ENCODE measurements at regions not wholly inside any gene's neighbourhood (a gene's known extent, or its start where the extent isn't known, plus 50 kb on each side); places are given as distances from the start of the nearest gene placed in this dataset.
"Not testable (repeated sequence)": the region's sequence is repeated elsewhere in the genome, so short reads cannot be mapped to it uniquely, and the experiment has no call there.

DNA sequence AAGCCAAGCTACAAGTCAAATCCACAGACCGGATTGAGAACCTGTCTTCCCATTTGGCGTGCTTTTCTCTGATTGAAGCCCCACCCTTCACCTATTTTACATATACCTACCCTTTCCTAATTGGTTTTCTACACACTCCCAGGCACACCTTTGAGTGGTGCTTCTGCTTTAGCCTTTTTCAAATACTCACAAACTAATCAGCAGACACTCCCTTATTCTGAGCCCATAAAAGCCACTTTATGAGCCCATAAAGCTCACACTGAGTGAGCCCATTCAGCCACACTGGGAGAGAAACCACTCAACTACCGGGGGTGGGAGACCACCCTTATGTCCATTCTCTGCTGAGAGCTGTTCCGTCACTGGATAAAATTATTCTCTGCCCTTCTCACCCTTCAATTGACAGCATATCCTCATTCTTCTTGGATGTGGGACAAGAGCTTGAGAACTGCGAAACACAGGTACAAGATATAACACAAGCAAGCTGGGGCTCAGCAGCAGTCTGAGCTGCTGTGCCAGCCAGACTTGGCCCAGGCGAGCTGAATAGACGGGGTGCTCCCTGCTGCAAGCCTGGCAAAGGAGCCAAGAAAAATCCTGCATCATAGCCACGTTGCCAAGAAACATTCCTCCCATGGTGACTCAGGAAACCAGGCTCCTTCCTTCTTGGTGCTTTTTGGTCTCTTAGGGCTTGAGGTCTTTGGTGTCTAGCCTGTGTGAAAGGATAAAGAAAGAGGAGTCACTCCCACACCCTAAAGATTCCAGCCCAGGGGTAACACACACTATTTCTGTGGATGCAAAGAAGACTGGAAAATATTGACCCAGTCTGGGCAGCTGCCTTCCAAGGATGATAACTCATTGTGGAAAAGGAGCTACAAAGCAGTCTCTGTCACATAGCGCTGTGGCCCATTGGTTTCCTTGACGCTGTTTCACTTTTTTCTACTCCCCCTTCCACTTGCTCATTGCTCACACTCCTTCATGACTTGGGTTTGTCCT, 609.7 kb downstream of the MCTP2 start:
- no peak for DNase-seq (ENCODE audit: low read depth)

DNA sequence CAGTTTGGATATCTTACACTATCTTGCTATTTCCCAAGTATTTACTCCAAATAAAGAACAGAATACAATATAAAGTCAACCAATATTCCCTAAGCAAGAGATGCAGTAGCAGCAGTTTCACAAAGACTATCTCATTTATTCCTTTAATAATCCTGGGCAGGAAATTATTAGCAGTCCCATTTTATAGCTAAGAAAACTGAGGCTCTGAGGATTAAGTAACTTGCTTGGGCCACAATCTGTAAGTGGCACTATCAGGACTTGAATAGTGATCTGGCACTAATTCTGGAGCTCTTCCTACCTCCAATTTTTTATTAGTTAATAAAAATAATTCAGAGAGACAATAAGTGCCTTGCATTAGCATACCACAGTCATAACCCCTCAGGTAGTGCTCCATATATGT, 611.7 kb downstream of the MCTP2 start:
- no peak for DNase-seq (ENCODE audit: low read depth)

GRCh38 chr15:94844198-94844537, 612.8 kb downstream of the MCTP2 start:
- DNase-seq (ENCODE audit: low read depth): no peak

- no peak for DNase-seq (ENCODE audit: low read depth)
Measured at GRCh38 chr15:94844538-94845389, 613.4 kb downstream of the MCTP2 start.

GRCh38 chr15:94845390-94845716, 614.0 kb downstream of the MCTP2 start:
- DNase-seq (ENCODE audit: low read depth): no peak

- no peak for DNase-seq (ENCODE audit: low read depth)
Measured at GRCh38 chr15:94847325-94847724, 616.0 kb downstream of the MCTP2 start.

DNA sequence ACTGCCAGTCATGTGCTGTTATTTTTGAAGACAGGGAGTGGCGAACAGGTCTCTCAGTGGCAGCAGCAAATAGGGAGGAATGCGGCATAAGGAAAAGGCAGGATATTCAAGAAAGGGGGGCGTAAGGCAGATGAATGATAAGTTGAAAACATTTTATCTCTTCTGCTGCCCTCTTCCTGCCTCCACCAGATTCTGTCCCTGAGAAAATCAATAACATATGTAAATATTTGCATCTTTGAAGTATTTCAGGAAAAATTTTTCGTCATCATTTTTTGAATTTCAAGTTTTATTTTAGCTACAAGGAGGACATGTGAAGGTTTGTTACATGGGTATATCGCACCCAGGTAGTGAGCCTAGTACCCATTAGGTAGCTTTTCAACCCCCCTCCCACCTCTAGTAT, 616.7 kb downstream of the MCTP2 start:
- DNase-seq (ENCODE audit: low read depth): no peak

DNA sequence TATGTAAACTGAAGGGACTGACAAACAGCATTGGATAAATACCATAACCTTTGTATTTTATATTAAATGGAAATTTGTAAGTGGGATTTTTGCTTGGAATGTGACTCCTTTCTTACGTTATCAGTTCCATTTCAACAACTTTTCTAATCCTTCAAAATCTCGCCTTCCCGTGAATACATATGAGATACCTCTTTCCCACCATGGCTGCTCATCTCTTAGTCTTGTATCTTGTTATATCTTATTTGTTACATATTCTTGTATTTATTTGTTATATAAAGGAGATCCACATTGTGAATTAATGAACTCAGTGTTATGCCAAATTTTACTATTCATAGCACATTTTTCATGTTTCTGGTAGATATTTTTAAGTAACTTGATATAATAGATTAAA, 623.7 kb downstream of the MCTP2 start:
- no peak for DNase-seq (ENCODE audit: low read depth)

DNA sequence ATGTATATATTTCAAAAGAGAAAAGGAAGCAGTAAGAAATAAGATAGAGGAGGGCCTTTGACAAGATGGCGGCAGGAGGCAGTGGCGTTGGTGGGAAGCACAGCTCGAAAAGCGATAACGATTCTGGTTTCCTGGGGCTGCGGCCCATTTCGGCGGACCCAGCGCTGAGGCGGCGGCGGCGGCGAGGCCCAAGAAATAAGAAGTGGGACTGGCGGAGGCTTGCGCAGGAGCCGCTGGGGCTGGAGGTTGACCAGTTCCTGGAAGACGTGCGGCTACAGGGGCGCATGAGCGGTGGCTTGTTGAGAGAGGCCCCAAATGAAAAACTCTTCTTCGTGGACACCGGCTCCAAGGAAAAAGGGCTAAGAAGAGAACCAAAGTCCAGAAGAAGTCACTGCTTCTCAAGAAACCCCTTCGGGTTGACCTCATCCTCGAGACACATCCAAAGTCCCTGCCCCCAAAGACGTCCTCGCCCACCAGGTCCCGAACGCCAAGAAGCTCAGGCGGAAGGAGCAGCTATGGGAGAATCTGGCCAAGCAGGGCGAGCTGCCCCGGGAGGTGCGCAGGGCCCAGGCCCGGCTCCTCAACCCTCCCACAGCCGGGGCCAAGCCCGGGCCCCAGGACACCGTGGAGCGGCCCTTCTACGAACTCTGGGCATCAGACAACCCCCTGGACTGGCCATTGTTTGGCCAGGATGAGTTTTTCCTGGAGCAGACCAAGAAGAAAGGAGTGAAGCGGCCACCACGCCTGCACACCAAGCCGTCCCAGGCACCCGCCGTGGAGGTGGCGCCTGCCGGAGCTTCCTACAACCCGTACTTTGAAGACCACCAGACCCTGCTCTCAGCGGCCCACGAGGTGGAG, 624.3 kb downstream of the MCTP2 start:
- no peak for DNase-seq (ENCODE audit: low read depth)

- DNase-seq (ENCODE audit: low read depth): no peak
Measured at GRCh38 chr15:94856267-94856854, 625.0 kb downstream of the MCTP2 start.

GRCh38 chr15:94857466-94857865, 626.1 kb downstream of the MCTP2 start:
- no peak for DNase-seq (ENCODE audit: low read depth)

DNA sequence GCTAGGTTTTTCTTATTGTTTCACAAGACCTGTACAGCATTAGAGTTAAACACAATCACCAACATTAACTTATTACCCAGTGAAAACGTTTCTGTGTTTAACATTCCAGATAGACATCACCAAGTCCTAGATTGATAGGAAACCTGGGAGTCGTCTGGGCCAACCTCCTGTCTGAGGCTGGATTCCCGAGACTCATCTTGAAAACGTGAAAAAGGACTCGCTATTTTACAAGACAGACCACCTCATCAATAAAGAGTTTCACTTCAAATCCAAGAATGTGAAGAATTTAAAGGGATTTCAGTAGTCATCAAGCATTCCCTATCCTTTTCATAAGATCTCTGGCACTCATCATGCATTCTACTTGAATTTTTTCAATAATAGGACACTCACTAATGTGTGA, 626.6 kb downstream of the MCTP2 start:
- no peak for DNase-seq (ENCODE audit: low read depth)

GRCh38 chr15:94858449-94858848, 627.1 kb downstream of the MCTP2 start:
- no peak for DNase-seq (ENCODE audit: low read depth)

DNA sequence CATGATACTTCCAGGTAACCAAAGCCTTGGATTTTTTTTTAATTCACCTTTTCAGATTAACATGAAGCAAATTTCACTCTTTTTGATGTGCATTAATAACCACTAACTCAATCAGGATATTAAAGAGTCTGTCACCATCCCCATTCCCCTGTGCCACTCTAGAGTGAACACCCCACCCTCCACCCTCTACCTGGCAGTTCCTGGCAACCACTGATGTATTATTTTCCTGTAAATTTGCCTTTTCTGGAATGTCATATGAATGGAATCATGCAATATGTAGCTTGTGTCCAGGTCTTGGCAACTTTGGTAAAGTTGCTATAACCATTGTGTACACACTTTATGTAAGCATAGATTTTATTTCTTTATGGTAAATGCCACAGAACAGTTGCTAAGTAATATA, 627.6 kb downstream of the MCTP2 start:
- DNase-seq (ENCODE audit: low read depth): no peak

DNA sequence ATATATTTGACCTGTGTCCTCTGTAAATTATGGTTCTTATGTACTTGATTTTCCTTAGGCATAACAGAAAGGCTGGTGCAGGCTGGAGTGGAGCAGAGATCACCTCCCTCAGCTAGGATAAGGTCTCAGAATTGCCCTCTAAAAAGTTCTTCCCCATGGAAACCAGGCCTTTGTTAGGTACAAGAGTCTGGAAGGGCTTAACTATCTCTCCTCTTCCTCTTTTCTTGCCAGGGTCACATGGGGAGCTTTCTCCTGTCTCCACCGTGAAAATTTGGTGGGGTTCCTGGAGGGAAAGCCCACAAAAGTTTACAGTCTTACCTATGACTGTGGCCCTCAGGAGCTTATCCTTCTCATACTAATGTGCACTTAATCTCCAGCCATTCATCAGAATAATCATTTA, 633.2 kb downstream of the MCTP2 start:
- no peak for DNase-seq (ENCODE audit: low read depth)

DNA sequence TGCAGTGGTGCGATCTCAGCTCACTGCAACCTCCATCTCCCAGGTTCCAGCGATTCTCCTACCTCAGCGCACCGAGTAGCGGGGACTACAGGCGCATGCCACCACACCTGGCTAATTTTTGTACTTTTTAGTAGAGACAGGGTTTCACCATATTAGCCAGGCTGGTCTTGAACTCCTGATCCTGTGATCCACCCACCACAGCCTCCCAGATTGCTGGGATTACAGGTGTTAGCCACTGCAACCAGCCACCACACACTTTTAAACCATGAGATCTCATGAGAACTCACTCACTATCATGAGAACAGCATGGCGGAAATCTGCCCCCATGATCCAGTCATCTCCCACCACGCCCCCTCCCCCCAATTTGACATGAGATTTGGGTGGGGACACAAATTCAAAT, 636.9 kb downstream of the MCTP2 start:
- DNase-seq (ENCODE audit: low read depth): not testable (repeated sequence)

- DNase-seq (ENCODE audit: low read depth): no peak
Measured at GRCh38 chr15:94875550-94875949, 644.2 kb downstream of the MCTP2 start.

DNA sequence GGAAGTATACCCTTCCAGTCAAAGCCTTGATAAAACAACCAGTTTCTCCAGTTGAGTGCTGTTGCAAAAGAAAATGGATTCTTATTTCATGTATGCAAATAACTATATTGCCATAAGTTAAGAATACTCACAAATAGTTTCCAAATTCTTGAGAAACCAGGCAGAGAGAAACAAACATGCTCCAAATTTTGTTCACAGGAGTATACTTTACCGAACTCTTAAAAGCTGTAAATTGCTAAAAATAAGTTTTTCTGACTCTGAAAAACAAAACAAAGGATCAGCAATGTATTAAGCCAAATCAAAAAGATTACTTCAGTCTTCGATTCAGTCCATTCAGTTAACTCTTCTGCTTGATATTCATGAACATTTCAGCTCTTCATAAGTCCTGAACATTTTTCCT, 646.5 kb downstream of the MCTP2 start:
- no peak for DNase-seq (ENCODE audit: low read depth)

- no peak for DNase-seq (ENCODE audit: low read depth)
Measured at GRCh38 chr15:94882071-94882712, 650.8 kb downstream of the MCTP2 start.

GRCh38 chr15:94887391-94887790, 656.0 kb downstream of the MCTP2 start:
- DNase-seq (ENCODE audit: low read depth): no peak

GRCh38 chr15:94889153-94889552, 657.8 kb downstream of the MCTP2 start:
- no peak for DNase-seq (ENCODE audit: low read depth)
